ENCODE measurements at regions not wholly inside any gene's neighbourhood (a gene's known extent, or its start where the extent isn't known, plus 50 kb on each side); places are given as distances from the start of the nearest gene placed in this dataset.

- H3K9me3 ChIP-seq (ENCODE audit: insufficient read depth, low read depth, low read length) = no peaks in the 10 kb centered on the region
- Mint-ChIP-seq H3K4me3 (ENCODE audit: unreplicated experiment) (no peak overlapping the region), H3K27me3 (ENCODE audit: low read depth, unreplicated experiment) (peaks cover 5% of the 10 kb centered on the region), H3K4me1 (ENCODE audit: low read depth, unreplicated experiment) (peaks cover 6% of the 10 kb centered on the region), H3K27ac (ENCODE audit: unreplicated experiment) (no peak overlapping the region), H3K36me3 (ENCODE audit: low read depth, unreplicated experiment) (no peaks in the 10 kb centered on the region), H3K9me3 (ENCODE audit: unreplicated experiment) (peaks cover 4% of the 10 kb centered on the region)
- peaks cover 6% of the 10 kb centered on the region for H3K4me1 ChIP-seq (ENCODE audit: insufficient read depth, low read length)
- no peaks in the 10 kb centered on the region for H3K79me2 ChIP-seq (ENCODE audit: insufficient read depth, low read length)
- DNase-seq (ENCODE audit: low read depth) (no peak), FAIRE-seq (no peak)
- no peaks in the 10 kb centered on the region for H3K27me3 ChIP-seq (ENCODE audit: insufficient read depth, low read length)
- H3K4me2 ChIP-seq (ENCODE audit: low read length) = no peak overlapping the region
- H3K36me3 ChIP-seq (ENCODE audit: insufficient read depth, low read length) = no peaks in the 10 kb centered on the region
- H4K20me1 ChIP-seq (ENCODE audit: insufficient read depth, low read length) = no peaks in the 10 kb centered on the region
- no peak for TF ChIP-seq EZH2 (IDR thresholded peaks at IDR 0.05; ENCODE audit: insufficient read depth, low read length)
- TF ChIP-seq CTCF (IDR thresholded peaks at IDR 0.05; ENCODE audit: insufficient read depth, low read depth, low read length) = no peak
- no peak overlapping the region for H2AFZ ChIP-seq (ENCODE audit: low read depth, low read length)
- H3K4me3 ChIP-seq (ENCODE audit: insufficient read depth, low read depth, low read length) = no peak overlapping the region
- no peak overlapping the region for H3K27ac ChIP-seq (ENCODE audit: low read depth, low read length)
- H3K9ac ChIP-seq (ENCODE audit: low read length) = no peak overlapping the region
Observed at GRCh38 chr12:93970900-93971688, 177.3 kb upstream of the PLXNC1 start.

- Histone ChIP-seq H3K4me1 (ENCODE audit: insufficient read depth, low read length) (peaks cover 6% of the 10 kb centered on the region), H3K36me3 (ENCODE audit: insufficient read depth, low read length) (no peaks in the 10 kb centered on the region), H2AFZ (ENCODE audit: low read depth, low read length) (peak overlapping the region; percentile 12), H3K9me3 (ENCODE audit: insufficient read depth, low read depth, low read length) (no peaks in the 10 kb centered on the region), H3K27ac (ENCODE audit: low read depth, low read length) (no peak overlapping the region), H3K4me2 (ENCODE audit: low read length) (peak overlapping the region; percentile 65), H3K4me3 (ENCODE audit: insufficient read depth, low read depth, low read length) (no peak overlapping the region), H3K9ac (ENCODE audit: low read length) (no peak overlapping the region), H3K27me3 (ENCODE audit: insufficient read depth, low read length) (no peaks in the 10 kb centered on the region), H3K79me2 (ENCODE audit: insufficient read depth, low read length) (no peaks in the 10 kb centered on the region), H4K20me1 (ENCODE audit: insufficient read depth, low read length) (no peaks in the 10 kb centered on the region)
- no peak overlapping the region for H3K27ac Mint-ChIP-seq (ENCODE audit: unreplicated experiment)
- H3K4me1 Mint-ChIP-seq (ENCODE audit: low read depth, unreplicated experiment) = peaks cover 6% of the 10 kb centered on the region
- TF ChIP-seq EZH2 (IDR thresholded peaks at IDR 0.05; ENCODE audit: insufficient read depth, low read length) (no peak), CTCF (IDR thresholded peaks at IDR 0.05; ENCODE audit: insufficient read depth, low read depth, low read length) (no peak)
- H3K36me3 Mint-ChIP-seq (ENCODE audit: low read depth, unreplicated experiment) = no peaks in the 10 kb centered on the region
- peaks cover 4% of the 10 kb centered on the region for H3K9me3 Mint-ChIP-seq (ENCODE audit: unreplicated experiment)
- no peak for FAIRE-seq
- H3K4me3 Mint-ChIP-seq (ENCODE audit: unreplicated experiment) = no peak overlapping the region
- peak; percentile 96 for DNase-seq (ENCODE audit: low read depth)
- peaks cover 7% of the 10 kb centered on the region for H3K27me3 Mint-ChIP-seq (ENCODE audit: low read depth, unreplicated experiment)
Observed at GRCh38 chr12:93972411-93973208, 175.8 kb upstream of the PLXNC1 start.
